ENCODE measurements at regions not wholly inside any gene's neighbourhood (a gene's known extent, or its start where the extent isn't known, plus 50 kb on each side); places are given as distances from the start of the nearest gene placed in this dataset.
A peak's percentile ranks its signal among the peaks of the same experiment; 100 is the strongest.

DNA sequence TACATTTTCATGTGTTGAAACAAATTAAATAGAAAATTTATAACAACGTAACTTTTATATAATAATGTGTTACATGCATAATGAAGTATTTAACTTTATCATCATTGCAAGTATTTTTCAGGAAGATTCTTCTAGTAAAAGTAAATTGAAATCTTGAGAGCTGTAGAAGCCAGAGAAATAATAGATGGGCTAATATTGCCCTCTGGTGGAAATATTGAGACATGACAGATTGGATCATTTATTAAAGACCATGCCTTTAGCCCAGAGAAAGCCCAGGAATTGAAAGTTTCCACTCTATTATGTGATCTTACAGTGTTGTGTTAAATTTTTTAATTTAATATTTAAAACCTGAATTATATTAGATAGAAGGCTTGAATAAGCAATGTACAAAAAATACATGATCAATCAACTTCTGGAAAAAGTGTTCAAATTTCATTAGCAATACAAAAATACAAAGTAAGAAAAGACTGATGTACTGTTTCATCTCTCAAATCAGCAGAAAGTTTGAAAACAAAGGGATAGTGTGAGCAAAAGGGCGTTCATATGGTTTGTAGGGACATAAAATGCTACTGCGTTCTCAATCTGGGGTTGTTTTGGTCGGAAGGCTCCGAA lies 52.7 kb upstream of the SPTSSB start:
- DNase-seq (ENCODE audit: low read depth) (peak; percentile 48), FAIRE-seq (no peak)
- H3K4me3 ChIP-seq (ENCODE audit: low read depth, low read length) = no peak overlapping the region
- no peaks in the 10 kb centered on the region for H3K27me3 ChIP-seq (ENCODE audit: control insufficient read depth, insufficient read depth, low read length)
- TF ChIP-seq, protein P1, sequence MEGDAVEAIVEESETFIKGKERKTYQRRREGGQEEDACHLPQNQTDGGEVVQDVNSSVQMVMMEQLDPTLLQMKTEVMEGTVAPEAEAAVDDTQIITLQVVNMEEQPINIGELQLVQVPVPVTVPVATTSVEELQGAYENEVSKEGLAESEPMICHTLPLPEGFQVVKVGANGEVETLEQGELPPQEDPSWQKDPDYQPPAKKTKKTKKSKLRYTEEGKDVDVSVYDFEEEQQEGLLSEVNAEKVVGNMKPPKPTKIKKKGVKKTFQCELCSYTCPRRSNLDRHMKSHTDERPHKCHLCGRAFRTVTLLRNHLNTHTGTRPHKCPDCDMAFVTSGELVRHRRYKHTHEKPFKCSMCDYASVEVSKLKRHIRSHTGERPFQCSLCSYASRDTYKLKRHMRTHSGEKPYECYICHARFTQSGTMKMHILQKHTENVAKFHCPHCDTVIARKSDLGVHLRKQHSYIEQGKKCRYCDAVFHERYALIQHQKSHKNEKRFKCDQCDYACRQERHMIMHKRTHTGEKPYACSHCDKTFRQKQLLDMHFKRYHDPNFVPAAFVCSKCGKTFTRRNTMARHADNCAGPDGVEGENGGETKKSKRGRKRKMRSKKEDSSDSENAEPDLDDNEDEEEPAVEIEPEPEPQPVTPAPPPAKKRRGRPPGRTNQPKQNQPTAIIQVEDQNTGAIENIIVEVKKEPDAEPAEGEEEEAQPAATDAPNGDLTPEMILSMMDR (IDR thresholded peaks at IDR 0.05; ENCODE audit: insufficient read depth, low read length, severe bottlenecking) = peak; percentile 21
- H3K36me3 ChIP-seq (ENCODE audit: control insufficient read depth, insufficient read depth, low read length) = no peaks in the 10 kb centered on the region

DNA sequence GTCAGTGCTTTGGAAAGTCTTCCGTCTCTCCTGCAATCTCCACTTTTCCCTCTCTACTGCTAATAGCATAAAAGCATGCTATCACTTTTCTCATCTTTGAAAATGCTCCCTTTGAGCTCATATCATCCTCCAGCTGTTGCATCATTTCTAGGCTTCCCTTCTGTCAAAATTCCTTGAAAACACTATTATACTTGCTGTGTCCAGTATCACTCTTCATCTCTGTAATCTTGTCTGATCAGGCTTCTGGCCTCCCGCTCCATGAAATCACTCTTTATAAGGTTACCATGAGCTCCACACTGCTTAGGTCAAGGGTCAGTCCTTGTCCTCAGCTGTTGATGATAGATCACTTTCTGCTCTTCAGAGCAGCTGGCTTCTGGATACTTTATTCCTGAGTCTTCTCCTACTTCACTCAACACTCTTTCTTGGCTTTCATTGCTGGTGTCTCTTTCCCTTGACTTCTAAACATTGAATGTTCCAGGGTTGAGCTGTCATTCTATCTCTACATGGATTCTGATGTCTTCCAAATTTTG lies 50.9 kb upstream of the SPTSSB start:
- DNase-seq (ENCODE audit: low read depth) (no peak), FAIRE-seq (no peak)
- Histone ChIP-seq H3K4me3 (ENCODE audit: low read depth, low read length) (no peak overlapping the region), H3K36me3 (ENCODE audit: control insufficient read depth, insufficient read depth, low read length) (no peaks in the 10 kb centered on the region), H3K27me3 (ENCODE audit: control insufficient read depth, insufficient read depth, low read length) (no peaks in the 10 kb centered on the region)
- TF ChIP-seq, protein P1 (IDR thresholded peaks at IDR 0.05; ENCODE audit: insufficient read depth, low read length, severe bottlenecking) = no peak

All from bronchial epithelial cell (primary cell).